GM12874 (cell line): ENCODE measurements at regions not wholly inside any gene's neighbourhood (a gene's known extent, or its start where the extent isn't known, plus 50 kb on each side); places are given as distances from the start of the nearest gene placed in this dataset.

Source experiments
- TF ChIP-seq, protein P1 (sequence below): IDR thresholded peaks from 2 replicates; pipeline ENCODE4 v1.5.1; 2011; ENCODE audit warnings: low read depth, mild to moderate bottlenecking, control low read depth, low read length, moderate library complexity; ENCODE audit not compliant: insufficient read depth

DNA sequence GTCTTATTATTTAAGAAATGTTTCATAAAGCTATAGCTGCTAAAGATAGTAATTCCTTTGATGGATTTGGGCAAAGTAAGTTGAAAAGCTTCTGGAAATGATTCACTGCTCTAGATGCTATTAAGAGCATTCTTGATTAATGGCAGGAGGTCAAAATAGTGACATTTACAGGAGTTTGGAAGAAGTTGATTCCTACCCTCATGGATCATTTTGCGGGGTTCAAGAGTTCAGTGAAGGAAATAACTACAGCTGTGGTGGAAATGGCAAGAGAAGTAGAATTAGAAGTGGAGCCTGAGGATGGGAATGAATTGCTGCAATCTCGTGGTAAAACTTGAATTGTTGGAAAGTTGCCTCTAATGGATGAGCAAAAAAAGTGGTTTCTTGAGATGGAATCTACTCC lies 316.1 kb downstream of the UTRN start:
- TF ChIP-seq, protein P1, sequence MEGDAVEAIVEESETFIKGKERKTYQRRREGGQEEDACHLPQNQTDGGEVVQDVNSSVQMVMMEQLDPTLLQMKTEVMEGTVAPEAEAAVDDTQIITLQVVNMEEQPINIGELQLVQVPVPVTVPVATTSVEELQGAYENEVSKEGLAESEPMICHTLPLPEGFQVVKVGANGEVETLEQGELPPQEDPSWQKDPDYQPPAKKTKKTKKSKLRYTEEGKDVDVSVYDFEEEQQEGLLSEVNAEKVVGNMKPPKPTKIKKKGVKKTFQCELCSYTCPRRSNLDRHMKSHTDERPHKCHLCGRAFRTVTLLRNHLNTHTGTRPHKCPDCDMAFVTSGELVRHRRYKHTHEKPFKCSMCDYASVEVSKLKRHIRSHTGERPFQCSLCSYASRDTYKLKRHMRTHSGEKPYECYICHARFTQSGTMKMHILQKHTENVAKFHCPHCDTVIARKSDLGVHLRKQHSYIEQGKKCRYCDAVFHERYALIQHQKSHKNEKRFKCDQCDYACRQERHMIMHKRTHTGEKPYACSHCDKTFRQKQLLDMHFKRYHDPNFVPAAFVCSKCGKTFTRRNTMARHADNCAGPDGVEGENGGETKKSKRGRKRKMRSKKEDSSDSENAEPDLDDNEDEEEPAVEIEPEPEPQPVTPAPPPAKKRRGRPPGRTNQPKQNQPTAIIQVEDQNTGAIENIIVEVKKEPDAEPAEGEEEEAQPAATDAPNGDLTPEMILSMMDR: no peak

DNA sequence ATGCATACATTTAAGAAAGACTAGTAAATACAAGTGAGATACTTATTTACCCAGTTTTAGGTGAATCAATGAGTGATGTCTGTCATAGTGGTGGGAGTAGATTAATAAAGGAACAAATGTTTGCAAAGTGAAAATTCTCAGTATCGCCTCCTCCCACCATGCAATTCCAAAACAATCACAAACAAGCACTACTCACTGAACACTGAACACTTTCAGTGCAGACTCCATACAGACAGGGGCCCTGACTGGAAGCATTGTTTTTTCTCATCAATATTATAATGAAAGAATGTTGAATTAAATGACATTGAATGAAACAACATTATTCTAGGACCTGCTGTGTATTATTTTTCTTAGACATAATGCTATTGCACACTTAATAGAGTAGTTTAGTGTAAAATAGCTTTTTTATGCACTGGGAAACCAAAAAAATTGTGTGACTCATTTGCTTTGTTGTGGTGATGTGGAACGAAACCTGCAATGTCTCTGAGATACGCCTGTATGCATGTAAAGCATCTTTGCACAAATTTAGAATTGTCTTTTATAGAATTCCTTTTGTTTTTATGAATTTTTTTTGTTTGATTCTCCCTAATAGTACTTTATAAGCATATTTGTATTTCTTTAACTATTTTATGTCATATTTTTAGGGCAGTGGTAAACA lies 317.5 kb downstream of the UTRN start:
- TF ChIP-seq, protein P1: no peak

DNA sequence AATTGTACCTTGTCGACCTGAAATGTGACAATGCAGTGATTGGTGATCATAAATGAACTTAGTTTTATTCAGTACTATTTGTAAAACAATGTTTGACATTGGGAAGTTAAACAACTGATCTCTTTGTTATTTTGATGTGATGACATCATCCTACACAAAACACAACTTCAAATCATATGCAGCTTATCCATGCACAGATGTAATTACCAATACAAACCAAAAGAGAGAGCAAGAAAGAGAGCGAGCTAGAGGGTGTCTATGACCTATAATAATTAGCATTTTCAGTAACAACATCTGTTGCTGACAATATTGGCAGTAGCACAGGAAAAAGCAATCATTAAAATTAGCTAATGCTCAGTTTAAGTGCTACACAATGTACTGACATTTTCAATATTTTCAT lies 320.9 kb downstream of the UTRN start:
- TF ChIP-seq, protein P1: no peak

DNA sequence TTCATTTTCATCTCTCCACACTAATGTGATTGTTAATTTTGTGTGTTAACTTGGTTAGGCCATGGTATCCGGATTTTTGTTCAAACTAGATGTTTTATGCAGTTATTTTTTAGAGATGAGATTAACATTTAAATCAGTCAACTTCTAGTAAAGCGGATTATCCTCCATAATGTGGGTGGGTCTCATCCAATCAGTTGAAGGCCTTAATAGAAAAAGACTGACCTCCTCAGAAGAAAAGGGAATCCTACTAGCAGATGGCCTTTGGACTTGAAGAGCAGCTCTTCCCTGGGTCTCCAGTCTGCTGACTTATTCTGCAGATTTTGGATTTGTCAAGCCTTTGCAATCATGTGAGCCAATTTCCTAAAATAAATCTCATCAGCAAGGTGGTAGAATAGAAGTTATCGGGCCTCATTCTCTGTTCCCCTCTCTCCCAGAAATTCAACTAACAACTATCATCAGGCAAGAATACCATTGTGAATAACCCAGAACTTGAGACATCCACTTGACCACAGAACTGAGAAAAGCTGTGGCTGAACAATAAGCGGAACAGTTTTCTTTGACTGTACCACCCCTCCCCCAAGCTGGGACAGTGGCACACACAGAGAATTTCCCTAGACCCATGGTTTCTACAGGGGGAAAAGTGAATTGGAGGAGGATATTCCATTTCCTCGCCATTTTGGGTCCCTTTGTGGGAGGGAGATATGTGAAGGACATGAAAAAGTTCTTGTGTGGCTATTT lies 323.0 kb downstream of the UTRN start:
- TF ChIP-seq, protein P1: no peak

DNA sequence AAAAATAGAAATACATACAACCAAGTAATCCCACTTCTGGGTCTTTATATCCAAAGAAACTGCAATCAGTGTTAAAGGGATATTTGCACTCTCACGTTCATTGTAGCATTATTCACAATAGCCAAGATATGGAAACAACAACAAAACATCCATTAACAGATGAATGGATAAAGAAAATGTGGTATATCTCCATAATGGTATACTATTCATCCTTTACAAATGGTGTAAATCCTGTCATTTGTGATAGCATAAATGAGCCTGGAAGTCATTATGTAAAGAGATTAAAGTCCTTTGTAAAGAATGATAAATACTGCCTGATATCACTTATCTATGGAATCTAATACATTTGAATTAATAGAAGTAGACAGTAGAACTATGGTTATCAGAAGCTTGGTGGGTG lies 327.7 kb downstream of the UTRN start:
- TF ChIP-seq, protein P1: no peak

DNA sequence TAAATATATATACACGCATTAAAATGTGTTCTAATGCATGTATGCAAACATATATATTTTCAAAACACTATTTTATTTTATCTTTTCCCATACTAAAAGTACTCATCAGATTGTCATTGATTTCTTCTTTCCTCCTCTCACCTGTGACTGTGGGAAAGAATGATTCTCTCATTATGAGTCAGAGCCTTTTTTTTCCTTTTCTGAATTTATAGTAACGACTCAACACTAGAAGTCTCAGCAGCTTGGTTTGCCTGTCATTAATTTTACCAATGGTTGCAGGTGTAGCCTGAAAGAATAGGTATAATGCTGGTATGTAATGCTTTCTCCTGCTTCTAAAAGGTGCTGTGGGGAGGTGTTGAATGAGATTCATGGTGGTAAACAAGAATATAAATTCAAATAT lies 328.7 kb downstream of the UTRN start:
- TF ChIP-seq, protein P1: no peak

DNA sequence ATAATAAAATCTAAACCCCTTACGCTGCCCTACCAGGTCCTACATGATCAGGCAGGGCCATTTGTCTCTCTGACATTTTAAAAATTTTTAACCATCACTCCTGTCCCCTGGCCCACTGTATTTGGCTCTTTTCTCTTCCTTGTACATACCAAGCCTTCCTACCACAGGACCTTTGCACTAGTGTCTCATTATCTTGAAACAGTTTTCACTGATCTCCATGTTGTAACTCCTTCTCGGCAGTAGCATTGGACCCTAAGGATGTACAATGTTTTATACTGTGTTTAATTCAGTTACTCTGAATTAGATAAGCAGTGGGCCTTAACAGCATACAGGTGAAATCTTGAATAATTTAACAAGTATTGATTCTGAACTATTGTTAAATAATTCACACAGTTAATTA lies 330.7 kb downstream of the UTRN start:
- TF ChIP-seq, protein P1: no peak
